NT2/D1 (cell line): ENCODE measurements at regions not wholly inside any gene's neighbourhood (a gene's known extent, or its start where the extent isn't known, plus 50 kb on each side); places are given as distances from the start of the nearest gene placed in this dataset.

Source experiments
- SUZ12 ChIP-seq: IDR thresholded peaks from 2 replicates; pipeline ENCODE4 v1.6.1; 2011; ENCODE audit not compliant: insufficient read length, insufficient read depth; ENCODE audit errors: extremely low read depth
- YY1 ChIP-seq: IDR thresholded peaks from 2 replicates; pipeline ENCODE4 v1.6.1; 2011; ENCODE audit not compliant: insufficient read length, insufficient read depth

- TF ChIP-seq YY1 (no peak), SUZ12 (no peak)
Observed at GRCh38 chr10:123323884-123324283, 169.7 kb downstream of the BUB3 start.
